Neural cell (in vitro differentiated cells): ENCODE measurements at regions not wholly inside any gene's neighbourhood (a gene's known extent, or its start where the extent isn't known, plus 50 kb on each side); places are given as distances from the start of the nearest gene placed in this dataset.

Experiments used
- H2AFZ ChIP-seq: fragments of 200-600, 300-800 bp; sonication (generic), shearing (Covaris generic); 2 replicates; pipeline ENCODE4 v1.6.0; 2014; ENCODE audit warnings: low read depth, mild to moderate bottlenecking, antibody characterized with exemption, low read length, moderate library complexity
- H3F3A ChIP-seq: fragments of 200-600 bp; shearing (Covaris generic); 2 replicates; pipeline ENCODE4 v1.6.1; 2016; ENCODE audit warnings: mild to moderate bottlenecking, moderate library complexity, mixed read lengths, antibody characterized with exemption, low read length; ENCODE audit not compliant: insufficient read depth, poor library complexity, severe bottlenecking
- H3K27ac ChIP-seq: fragments of 200-600, 300-800 bp; sonication (generic), shearing (Covaris generic); 2 replicates; pipeline ENCODE4 v1.5.1; 2014; ENCODE audit warnings: mild to moderate bottlenecking, low read length, moderate library complexity
- H3K27me3 ChIP-seq: fragments of 300-800, 200-600 bp; sonication (generic), shearing (Covaris generic); 2 replicates; pipeline ENCODE4 v1.6.0; 2014; ENCODE audit warnings: mild to moderate bottlenecking, low read depth, low read length, moderate library complexity; ENCODE audit not compliant: insufficient read depth
- H3K36me3 ChIP-seq: fragments of 300-800, 200-600 bp; sonication (generic), shearing (Covaris generic); 2 replicates; pipeline ENCODE4 v1.5.1; 2014; ENCODE audit warnings: mild to moderate bottlenecking, antibody characterized with exemption, low read length, moderate library complexity; ENCODE audit not compliant: insufficient read depth
- H3K4me2 ChIP-seq: fragments of 300-800, 200-600 bp; sonication (generic), shearing (Covaris generic); 2 replicates; pipeline ENCODE4 v1.6.0; 2014; ENCODE audit warnings: mild to moderate bottlenecking, low read length
- H3K4me3 ChIP-seq: fragments of 300-800, 200-600 bp; sonication (generic), shearing (Covaris generic); 2 replicates; pipeline ENCODE4 v1.5.1; 2014; ENCODE audit warnings: mild to moderate bottlenecking, low read length, moderate library complexity
- H3K79me2 ChIP-seq: fragments of 200-600 bp; shearing (Covaris generic); replicated peaks from 2 replicates; pipeline ENCODE4 v1.6.0; 2014; ENCODE audit warnings: mild to moderate bottlenecking, low read length, moderate library complexity; ENCODE audit not compliant: insufficient read depth
- H3K9ac ChIP-seq: fragments of 300-800, 200-600 bp; sonication (generic), shearing (Covaris generic); 2 replicates; pipeline ENCODE4 v1.6.1; 2016; ENCODE audit warnings: mild to moderate bottlenecking, low read length, mixed read lengths
- H3K9me2 ChIP-seq: fragments of 200-600 bp; shearing (Covaris generic); 2 replicates; pipeline ENCODE4 v1.6.1; 2016; ENCODE audit warnings: mild to moderate bottlenecking, low read length, mixed read lengths; ENCODE audit not compliant: insufficient read depth
- H3K9me3 ChIP-seq: fragments of 200-600, 300-800 bp; sonication (generic), shearing (Covaris generic); 2 replicates; pipeline ENCODE4 v1.6.1; 2016; ENCODE audit warnings: mild to moderate bottlenecking, mixed run types, low read length, moderate library complexity, mixed read lengths
- H4K20me1 ChIP-seq: fragments of 200-600 bp; shearing (Covaris generic); 2 replicates; pipeline ENCODE4 v1.6.1; 2016; ENCODE audit warnings: mild to moderate bottlenecking, mixed run types; ENCODE audit not compliant: insufficient read depth
- EP300 ChIP-seq: fragments of 450-650 bp; conservative IDR thresholded peaks from 2 replicates; pipeline ENCODE4 v1.6.1; 2014; ENCODE audit warnings: antibody characterized with exemption, mild to moderate bottlenecking, moderate library complexity; ENCODE audit not compliant: poor library complexity, severe bottlenecking
- EZH2 ChIP-seq: fragments of 200-600, 300-800 bp; shearing (Covaris generic), sonication (generic); IDR thresholded peaks from 2 replicates; pipeline ENCODE4 v1.6.1; 2014; ENCODE audit warnings: antibody characterized with exemption, low read length, borderline replicate concordance, mild to moderate bottlenecking; ENCODE audit not compliant: insufficient read depth, poor library complexity, severe bottlenecking
- MXI1 ChIP-seq: fragments of 450-650 bp; conservative IDR thresholded peaks from 2 replicates; pipeline ENCODE4 v1.6.1; 2014; ENCODE audit warnings: antibody characterized with exemption, mild to moderate bottlenecking; ENCODE audit not compliant: poor library complexity, severe bottlenecking
- POLR2AphosphoS5 ChIP-seq: IDR thresholded peaks from 2 replicates; pipeline ENCODE4 v1.6.1; 2012
- RAD21 ChIP-seq: fragments of 450-650 bp; conservative IDR thresholded peaks from 2 replicates; pipeline ENCODE4 v1.6.1; 2014; ENCODE audit warnings: antibody characterized with exemption, mild to moderate bottlenecking, moderate library complexity
- SMC3 ChIP-seq: fragments of 450-650 bp; conservative IDR thresholded peaks from 2 replicates; pipeline ENCODE4 v1.6.1; 2014; ENCODE audit warnings: antibody characterized with exemption, mild to moderate bottlenecking, moderate library complexity; ENCODE audit not compliant: poor library complexity
- TAF1 ChIP-seq: IDR thresholded peaks from 2 replicates; pipeline ENCODE4 v1.6.1; 2012; ENCODE audit warnings: low read depth
- TF ChIP-seq, protein P1 (sequence below): fragments of 450-650 bp; IDR thresholded peaks from 2 replicates; pipeline ENCODE4 v1.5.1; 2014; ENCODE audit warnings: antibody characterized with exemption, mild to moderate bottlenecking, moderate library complexity; ENCODE audit not compliant: poor library complexity, severe bottlenecking
- TF ChIP-seq, protein P2 (sequence below): IDR thresholded peaks from 2 replicates; pipeline ENCODE4 v1.6.1; 2012; ENCODE audit warnings: borderline replicate concordance

DNA sequence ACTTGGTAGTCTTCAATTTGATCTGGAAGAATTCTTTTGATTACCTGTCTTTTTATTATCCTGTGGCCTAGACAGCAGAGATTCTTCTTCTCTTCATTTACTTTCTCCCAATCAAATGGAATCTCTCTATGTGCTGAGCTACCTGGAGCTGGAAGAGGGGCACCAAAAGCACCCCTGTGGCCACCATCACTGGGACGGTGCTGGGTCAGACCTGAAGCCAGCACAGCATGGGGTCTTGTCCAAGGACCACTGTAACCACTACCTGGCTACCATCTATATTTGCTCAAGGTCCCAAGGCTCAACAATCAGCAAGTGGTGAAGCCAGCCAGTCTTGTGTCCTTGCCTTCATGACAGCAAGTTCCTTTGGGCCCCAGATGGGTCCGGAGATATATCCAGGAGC is 186.6 kb downstream of the JRKL start:
- Histone ChIP-seq H3K27me3 (no peaks in the 10 kb centered on the region), H2AFZ (no peak overlapping the region), H3F3A (no peaks in the 10 kb centered on the region), H3K9me3 (no peaks in the 10 kb centered on the region), H3K4me3 (no peak overlapping the region), H3K27ac (no peak overlapping the region), H3K9ac (no peak overlapping the region), H3K9me2 (no peaks in the 10 kb centered on the region), H3K36me3 (no peaks in the 10 kb centered on the region), H3K79me2 (no peaks in the 10 kb centered on the region), H4K20me1 (no peaks in the 10 kb centered on the region), H3K4me2 (no peak overlapping the region)
- TF ChIP-seq TAF1 (no peak), POLR2AphosphoS5 (no peak), RAD21 (no peak), SMC3 (no peak), MXI1 (no peak), EP300 (no peak)
- TF ChIP-seq, protein P1, sequence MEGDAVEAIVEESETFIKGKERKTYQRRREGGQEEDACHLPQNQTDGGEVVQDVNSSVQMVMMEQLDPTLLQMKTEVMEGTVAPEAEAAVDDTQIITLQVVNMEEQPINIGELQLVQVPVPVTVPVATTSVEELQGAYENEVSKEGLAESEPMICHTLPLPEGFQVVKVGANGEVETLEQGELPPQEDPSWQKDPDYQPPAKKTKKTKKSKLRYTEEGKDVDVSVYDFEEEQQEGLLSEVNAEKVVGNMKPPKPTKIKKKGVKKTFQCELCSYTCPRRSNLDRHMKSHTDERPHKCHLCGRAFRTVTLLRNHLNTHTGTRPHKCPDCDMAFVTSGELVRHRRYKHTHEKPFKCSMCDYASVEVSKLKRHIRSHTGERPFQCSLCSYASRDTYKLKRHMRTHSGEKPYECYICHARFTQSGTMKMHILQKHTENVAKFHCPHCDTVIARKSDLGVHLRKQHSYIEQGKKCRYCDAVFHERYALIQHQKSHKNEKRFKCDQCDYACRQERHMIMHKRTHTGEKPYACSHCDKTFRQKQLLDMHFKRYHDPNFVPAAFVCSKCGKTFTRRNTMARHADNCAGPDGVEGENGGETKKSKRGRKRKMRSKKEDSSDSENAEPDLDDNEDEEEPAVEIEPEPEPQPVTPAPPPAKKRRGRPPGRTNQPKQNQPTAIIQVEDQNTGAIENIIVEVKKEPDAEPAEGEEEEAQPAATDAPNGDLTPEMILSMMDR = no peak
- TF ChIP-seq, protein P2, sequence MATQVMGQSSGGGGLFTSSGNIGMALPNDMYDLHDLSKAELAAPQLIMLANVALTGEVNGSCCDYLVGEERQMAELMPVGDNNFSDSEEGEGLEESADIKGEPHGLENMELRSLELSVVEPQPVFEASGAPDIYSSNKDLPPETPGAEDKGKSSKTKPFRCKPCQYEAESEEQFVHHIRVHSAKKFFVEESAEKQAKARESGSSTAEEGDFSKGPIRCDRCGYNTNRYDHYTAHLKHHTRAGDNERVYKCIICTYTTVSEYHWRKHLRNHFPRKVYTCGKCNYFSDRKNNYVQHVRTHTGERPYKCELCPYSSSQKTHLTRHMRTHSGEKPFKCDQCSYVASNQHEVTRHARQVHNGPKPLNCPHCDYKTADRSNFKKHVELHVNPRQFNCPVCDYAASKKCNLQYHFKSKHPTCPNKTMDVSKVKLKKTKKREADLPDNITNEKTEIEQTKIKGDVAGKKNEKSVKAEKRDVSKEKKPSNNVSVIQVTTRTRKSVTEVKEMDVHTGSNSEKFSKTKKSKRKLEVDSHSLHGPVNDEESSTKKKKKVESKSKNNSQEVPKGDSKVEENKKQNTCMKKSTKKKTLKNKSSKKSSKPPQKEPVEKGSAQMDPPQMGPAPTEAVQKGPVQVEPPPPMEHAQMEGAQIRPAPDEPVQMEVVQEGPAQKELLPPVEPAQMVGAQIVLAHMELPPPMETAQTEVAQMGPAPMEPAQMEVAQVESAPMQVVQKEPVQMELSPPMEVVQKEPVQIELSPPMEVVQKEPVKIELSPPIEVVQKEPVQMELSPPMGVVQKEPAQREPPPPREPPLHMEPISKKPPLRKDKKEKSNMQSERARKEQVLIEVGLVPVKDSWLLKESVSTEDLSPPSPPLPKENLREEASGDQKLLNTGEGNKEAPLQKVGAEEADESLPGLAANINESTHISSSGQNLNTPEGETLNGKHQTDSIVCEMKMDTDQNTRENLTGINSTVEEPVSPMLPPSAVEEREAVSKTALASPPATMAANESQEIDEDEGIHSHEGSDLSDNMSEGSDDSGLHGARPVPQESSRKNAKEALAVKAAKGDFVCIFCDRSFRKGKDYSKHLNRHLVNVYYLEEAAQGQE = no peak

DNA sequence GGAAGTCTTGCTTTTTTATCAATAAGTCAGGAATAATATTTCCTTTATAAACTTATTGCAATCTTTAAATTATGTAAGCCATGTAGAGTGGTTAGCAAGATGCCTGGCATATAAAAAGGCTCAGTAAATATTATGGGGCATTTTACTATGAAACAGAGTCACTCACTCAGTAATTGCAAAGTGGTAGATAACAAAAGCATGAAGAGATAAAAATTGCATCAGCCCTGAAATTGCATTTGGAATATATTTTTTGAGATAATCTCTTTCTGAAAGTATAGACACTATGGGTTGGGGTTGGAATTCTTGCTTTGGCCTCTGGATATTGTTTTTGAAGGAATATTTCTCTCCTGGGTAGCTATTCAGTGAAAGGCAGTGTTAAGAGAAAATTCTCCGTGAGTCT is 188.6 kb downstream of the JRKL start:
- Histone ChIP-seq H3K9me2 (no peaks in the 10 kb centered on the region), H3K36me3 (no peaks in the 10 kb centered on the region), H3K4me3 (no peak overlapping the region), H3K9me3 (no peaks in the 10 kb centered on the region), H3K79me2 (no peaks in the 10 kb centered on the region), H3K4me2 (no peak overlapping the region), H3K9ac (no peak overlapping the region), H2AFZ (no peak overlapping the region), H3K27ac (no peak overlapping the region), H3K27me3 (no peaks in the 10 kb centered on the region), H3F3A (no peaks in the 10 kb centered on the region), H4K20me1 (no peaks in the 10 kb centered on the region)
- TF ChIP-seq TAF1 = no peak
- TF ChIP-seq EZH2 = no peak
- TF ChIP-seq RAD21 = no peak
- TF ChIP-seq, protein P2 = no peak
- TF ChIP-seq EP300 = no peak
- TF ChIP-seq POLR2AphosphoS5 = no peak
- TF ChIP-seq, protein P1 = no peak
- TF ChIP-seq MXI1 = no peak
- no peak for TF ChIP-seq SMC3
